ENCODE measurements at regions not wholly inside any gene's neighbourhood (a gene's known extent, or its start where the extent isn't known, plus 50 kb on each side); places are given as distances from the start of the nearest gene placed in this dataset.

DNA sequence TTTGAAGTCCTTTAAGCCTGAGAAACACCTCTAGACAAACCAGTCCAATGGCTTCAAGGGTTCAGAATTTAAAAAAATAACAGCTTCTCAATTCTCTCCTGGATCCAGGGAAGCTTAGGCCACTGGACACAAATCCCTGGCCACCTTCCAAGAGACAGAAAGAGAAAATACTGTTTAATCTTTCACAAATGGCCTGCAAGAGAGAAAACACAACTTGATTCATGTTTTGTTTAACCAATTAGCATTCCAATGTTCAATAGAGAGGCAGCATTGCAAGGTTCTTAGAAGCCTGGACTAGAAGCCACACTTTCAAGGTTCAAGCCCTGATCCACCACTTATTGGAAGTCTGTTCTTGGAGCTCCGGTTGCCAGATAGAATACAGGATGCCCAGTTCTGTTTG lies 109.0 kb upstream of the PARD3B start:
- DNase-seq (ENCODE audit: low read depth) = no peak

DNA sequence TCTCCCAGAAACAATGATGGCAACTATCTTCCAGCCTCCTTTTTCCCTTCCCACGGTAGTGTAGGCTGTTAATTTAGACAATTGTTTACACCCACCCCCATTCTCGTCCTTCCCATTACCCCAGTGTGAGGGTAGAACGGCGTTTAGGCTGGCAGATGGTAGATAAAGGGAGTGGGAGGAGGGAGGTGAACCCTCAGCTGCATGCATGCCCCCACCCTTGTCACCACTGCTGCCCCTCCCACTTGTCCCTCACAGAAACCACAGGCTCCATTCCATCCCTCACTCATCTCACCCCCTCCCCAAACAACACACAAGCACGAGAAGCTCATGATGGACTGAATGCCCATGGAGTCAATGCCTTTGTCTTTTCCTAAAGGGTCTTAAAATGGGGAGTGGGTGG lies 107.9 kb upstream of the PARD3B start:
- DNase-seq (ENCODE audit: low read depth) = no peak

GRCh38 chr2:204437815-204438756 lies 107.2 kb upstream of the PARD3B start:
- no peak for DNase-seq (ENCODE audit: low read depth)

DNA sequence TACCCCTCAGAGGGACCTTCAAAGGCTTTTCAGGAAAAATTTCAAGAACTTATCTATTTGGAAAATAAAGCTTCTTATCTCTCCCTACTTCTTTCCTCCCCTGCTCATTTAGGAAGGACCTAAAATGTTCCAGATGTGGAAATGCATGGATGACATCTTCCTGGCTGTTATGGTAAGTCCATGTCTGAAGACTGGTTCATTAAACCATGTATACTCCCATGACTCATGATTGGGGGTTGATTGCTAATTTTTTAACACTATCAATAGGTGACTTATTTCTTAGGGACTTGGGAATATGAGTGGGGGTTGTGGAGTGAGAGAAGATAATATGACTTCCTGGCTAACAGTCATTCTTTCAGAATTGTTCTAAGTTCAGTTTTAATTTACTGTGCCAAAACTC lies 104.0 kb upstream of the PARD3B start:
- no peak for DNase-seq (ENCODE audit: low read depth)

GRCh38 chr2:204445149-204445548 lies 100.1 kb upstream of the PARD3B start:
- no peak for DNase-seq (ENCODE audit: low read depth)

GRCh38 chr2:204447722-204448121 lies 97.6 kb upstream of the PARD3B start:
- no peak for DNase-seq (ENCODE audit: low read depth)

GRCh38 chr2:204449977-204450376 lies 95.3 kb upstream of the PARD3B start:
- no peak for DNase-seq (ENCODE audit: low read depth)

GRCh38 chr2:204451766-204452165 lies 93.5 kb upstream of the PARD3B start:
- no peak for DNase-seq (ENCODE audit: low read depth)

DNA sequence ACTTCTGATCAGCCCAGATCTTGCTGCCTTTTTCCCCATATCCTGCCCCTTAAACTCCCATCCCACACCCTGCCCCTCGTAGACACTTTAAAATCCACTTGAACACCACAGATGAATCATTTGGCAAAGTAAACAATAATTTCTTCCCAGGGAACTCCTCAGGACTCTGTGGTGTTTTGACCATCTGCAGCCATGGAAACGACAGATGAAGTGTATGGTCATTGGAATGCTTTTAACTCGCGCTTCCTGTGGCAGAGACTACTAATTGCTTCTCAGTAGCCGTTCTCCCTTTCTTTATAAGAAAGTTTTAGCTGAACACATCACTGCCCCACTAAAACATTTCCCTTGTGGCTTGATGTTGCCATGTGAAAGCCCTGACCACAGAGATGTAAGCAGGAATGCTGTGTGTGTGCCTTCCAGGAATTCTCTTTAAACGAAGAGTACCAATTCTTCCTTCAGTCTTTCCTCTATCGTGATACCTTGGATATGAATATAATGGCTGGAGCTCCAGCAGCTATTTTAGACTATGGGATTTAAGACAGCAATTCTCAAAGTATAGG lies 92.7 kb upstream of the PARD3B start:
- DNase-seq (ENCODE audit: low read depth) = peak; percentile 98

DNA sequence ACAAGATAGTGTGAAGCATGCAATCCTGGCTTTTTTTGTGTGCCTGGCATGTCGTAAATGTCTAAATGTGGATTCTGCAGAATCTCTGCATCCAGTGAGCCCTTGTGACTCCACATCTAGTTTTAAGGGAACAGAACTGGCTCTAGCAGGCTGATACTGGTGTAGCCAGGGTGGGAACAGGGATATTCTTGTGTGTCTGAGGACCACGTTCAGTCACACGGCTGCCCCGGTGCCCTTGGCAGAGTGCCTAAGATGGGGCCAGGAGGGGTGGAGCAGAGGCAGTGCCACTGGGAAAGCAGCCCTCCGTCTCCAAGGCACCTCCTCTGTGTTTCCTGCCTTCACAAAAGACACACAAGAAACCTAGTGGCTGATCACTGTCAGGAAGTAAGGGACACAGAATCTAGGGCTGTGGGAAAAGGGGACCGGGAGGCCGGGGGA lies 91.5 kb upstream of the PARD3B start:
- DNase-seq (ENCODE audit: low read depth) = no peak

GRCh38 chr2:204454672-204455380 lies 90.4 kb upstream of the PARD3B start:
- no peak for DNase-seq (ENCODE audit: low read depth)

DNA sequence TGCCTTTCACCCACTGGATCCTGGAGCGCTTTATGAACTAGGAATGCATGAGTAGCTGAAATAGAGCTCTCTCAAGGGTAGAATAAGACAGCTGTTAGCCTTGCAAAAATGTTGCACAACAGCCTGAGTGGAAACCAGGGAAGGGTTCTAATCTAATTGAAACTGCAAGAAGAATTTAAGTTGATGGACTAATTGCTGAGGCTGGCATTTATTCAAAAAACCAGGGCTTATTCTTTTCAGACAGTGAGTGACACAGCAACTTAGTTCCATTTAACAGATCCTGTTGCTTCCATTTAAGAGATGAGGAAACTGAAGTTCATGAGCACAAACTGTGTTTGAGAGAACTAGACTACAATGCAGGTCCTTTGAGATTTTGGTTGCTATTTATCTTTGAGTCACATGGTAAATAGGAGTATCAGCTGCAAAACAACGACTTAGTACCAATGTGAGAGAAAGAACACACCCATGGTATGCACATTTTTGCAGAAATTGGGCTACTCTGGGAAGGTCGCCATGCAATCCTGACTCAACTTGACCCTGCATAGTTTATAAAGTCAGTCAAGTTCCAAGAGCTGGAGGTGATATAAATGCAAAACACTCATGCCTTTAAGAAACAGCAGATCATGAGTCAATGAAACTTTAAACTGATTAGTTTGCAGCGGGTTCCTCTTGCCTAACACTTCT lies 76.4 kb upstream of the PARD3B start:
- DNase-seq (ENCODE audit: low read depth) = peak; percentile 86

- DNase-seq (ENCODE audit: low read depth) = no peak
Observed at GRCh38 chr2:204470178-204470620, 75.1 kb upstream of the PARD3B start.

DNA sequence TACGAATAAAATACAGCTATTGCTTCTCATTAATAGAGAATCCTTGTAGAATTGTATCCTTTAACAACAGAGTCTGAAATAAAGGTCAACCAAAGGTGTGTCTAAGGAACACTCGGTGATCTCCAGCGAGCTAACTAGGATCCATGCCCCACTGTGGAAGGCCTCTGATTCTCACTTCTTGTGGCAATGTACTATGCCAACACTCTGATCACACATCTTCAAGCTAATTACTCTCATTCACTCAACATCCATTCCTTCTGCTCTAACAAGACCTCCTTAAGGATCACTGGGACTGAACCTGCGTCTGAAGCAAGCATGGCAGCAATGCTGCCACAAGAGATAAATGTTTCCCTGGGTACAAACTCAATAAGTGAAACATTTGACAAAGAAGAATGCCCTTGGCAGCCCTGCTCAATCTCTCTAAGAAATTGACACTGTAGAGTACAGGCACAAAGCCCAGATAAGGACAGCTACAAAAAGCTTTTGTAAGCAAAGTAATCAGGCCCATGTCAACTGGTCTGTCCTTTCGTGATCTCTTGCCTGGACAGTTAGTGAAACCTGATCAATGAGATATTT lies 74.6 kb upstream of the PARD3B start:
- DNase-seq (ENCODE audit: low read depth) = no peak

DNA sequence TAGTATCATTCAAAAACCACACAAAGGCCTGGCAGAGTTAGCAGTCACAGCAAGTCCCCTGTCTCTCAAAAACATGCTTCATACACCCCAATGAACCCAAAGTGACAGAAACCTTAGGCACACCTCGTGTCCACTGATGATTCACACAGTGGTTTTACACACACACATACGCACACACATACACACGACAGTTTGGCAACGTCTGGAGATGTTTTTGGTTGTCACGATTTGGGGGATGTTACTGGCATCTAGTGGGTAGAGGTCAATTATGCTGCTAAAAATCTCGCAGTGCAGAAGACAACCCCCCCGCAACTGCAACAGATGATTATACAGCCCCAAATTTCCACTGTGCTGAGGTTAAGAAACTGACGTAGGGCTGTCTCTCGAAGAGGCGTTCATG lies 72.9 kb upstream of the PARD3B start:
- DNase-seq (ENCODE audit: low read depth) = no peak

DNA sequence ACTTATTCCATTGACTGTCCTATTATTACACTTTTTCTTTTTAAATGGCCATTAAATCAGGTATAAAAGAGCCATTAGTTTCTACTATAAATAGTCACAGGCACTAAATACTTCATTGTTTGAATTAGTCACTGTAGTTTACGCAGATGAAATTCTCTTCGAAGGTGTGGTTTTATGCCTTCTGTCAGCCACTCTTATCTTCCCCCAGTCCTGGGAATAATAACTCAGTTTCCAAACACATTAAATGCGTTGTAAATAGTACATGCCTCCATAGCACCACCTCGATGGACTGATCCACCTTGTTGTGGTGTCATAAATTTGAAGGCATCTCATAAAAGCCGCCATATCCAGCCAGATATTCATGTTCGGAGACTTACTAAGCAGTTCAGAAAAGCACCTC lies 72.1 kb upstream of the PARD3B start:
- DNase-seq (ENCODE audit: low read depth) = no peak

DNA sequence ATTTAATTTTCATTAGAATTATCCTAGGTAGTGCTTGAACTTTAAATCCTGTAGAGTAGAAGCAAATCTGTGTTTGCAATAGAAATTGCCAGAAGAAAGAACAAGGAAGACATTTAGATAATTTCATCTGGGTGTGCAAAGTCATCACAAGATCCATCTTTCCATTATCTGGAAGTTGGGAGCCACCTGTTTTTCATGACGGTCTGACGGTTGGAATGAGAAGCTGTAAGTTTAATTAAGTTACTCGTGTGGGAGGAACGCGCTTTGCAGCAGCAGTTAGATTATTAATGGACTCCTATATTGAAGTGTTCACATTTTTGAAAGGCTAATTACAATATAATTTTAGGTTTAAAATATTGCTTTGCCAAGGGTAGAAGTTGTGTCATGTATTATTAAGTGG lies 69.9 kb upstream of the PARD3B start:
- no peak for DNase-seq (ENCODE audit: low read depth)

- DNase-seq (ENCODE audit: low read depth) = no peak
Observed at GRCh38 chr2:204477358-204477950, 67.8 kb upstream of the PARD3B start.

DNA sequence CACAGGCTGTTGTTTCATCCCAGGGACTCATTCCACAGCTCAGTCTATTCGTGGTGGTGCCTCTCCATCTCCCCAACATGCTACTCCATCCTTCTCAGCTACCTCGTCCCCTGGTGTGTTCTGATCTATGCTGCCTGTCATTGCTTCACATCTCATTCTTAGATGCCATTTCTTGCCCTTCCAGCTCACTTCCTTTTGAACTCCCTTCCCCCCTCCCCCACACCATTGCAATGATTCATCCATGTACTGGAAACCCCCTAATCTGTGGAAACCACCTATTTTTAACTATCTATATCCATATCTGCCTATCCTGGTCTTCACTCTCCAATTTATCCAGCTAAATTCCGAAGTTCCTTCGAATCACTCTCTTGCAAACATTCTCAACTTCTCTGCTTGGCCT lies 65.7 kb upstream of the PARD3B start:
- DNase-seq (ENCODE audit: low read depth) = no peak

DNA sequence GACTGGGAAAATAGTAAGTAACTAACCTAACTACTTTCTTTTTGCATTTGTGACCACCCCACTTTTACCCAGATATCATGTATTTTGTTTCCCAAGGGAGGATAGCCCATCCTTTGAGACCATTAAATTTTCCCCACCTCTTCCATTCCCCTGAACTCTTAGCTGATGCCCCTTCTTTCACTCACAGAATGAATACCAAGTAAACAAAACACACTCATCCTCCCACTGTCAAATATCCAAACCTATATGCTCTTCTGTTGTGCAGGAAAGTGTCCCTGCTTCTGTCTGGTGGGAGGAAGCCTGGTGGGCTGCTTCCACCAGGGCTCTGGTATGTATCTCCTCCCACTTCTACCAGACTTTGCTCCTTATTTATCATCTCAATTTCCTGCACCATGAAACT lies 64.6 kb upstream of the PARD3B start:
- no peak for DNase-seq (ENCODE audit: low read depth)

GRCh38 chr2:204483608-204484081 lies 61.6 kb upstream of the PARD3B start:
- DNase-seq (ENCODE audit: low read depth) = no peak
